IMR-90 (cell line): ENCODE measurements at regions not wholly inside any gene's neighbourhood (a gene's known extent, or its start where the extent isn't known, plus 50 kb on each side); places are given as distances from the start of the nearest gene placed in this dataset.

Experiments
- CTCF ChIP-seq: conservative IDR thresholded peaks from 2 replicates; pipeline ENCODE4 v1.5.1; 2012; ENCODE audit warnings: mild to moderate bottlenecking, low read depth, low read length, improper control_type of control experiment
- ELK1 ChIP-seq: fragments of 150-350 bp; IDR thresholded peaks from 2 replicates; pipeline ENCODE4 v1.6.1; 2016; ENCODE audit warnings: low read depth, mild to moderate bottlenecking, low read length, moderate library complexity, borderline replicate concordance
- FOS ChIP-seq: fragments of 150-350 bp; IDR thresholded peaks from 2 replicates; pipeline ENCODE4 v1.6.1; 2016; ENCODE audit warnings: low read depth, low read length
- MAZ ChIP-seq: IDR thresholded peaks from 2 replicates; pipeline ENCODE4 v1.6.1; 2012; ENCODE audit warnings: low read depth, mild to moderate bottlenecking, low read length, improper control_type of control experiment, moderate library complexity, borderline replicate concordance
- POLR2A ChIP-seq: IDR thresholded peaks from 2 replicates; pipeline ENCODE4 v1.6.1; 2012; ENCODE audit warnings: mild to moderate bottlenecking, low read depth, low read length
- RAD21 ChIP-seq: IDR thresholded peaks from 2 replicates; pipeline ENCODE4 v1.6.1; 2012; ENCODE audit warnings: low read length, improper control_type of control experiment

GRCh38 chr5:68964679-68965078, 129.1 kb upstream of the SLC30A5 start:
- TF ChIP-seq MAZ (no peak), CTCF (no peak), ELK1 (no peak), RAD21 (no peak), POLR2A (no peak), FOS (no peak)
